Vagina (tissue), 2 donors: ENCODE measurements at regions not wholly inside any gene's neighbourhood (a gene's known extent, or its start where the extent isn't known, plus 50 kb on each side); places are given as distances from the start of the nearest gene placed in this dataset.

Source experiments
- DNase-seq, 2 donors: peaks; one replicate each; pipeline ENCODE4 v3.0.0-alpha.2; 2017; ENCODE audit errors: extremely low spot score in 2 of 2
- H3K27ac ChIP-seq: fragments of 200-600 bp; sonication (generic); one replicate; pipeline ENCODE4 v1.5.1; 2019
- H3K27me3 ChIP-seq: fragments of 200-600 bp; sonication (generic); one replicate; pipeline ENCODE4 v1.5.1; 2019
- H3K36me3 ChIP-seq, 2 donors: fragments of 200-600 bp; sonication (generic); one replicate each; pipeline ENCODE4 v1.5.1; 2017 to 2019
- H3K4me1 ChIP-seq: fragments of 200-600 bp; sonication (generic); one replicate; pipeline ENCODE4 v1.5.1; 2019
- H3K4me3 ChIP-seq, 2 donors: fragments of 200-600 bp; sonication (generic); 1 replicate in 1 of 2; 2 replicates in 1 of 2; pipeline ENCODE4 v1.5.1; 2016 to 2019
- H3K9me3 ChIP-seq: fragments of 200-600 bp; sonication (generic); one replicate; pipeline ENCODE4 v1.5.1; 2019
- POLR2A ChIP-seq, 2 donors: fragments of 450-650 bp; IDR thresholded peaks; one replicate each; pipeline ENCODE4 v1.6.1; 2017; ENCODE audit warnings: antibody characterized with exemption in 2 of 2, mild to moderate bottlenecking in 2 of 2, moderate library complexity in 2 of 2
- POLR2AphosphoS5 ChIP-seq, 2 donors: sonication (generic); formaldehyde crosslinking; IDR thresholded peaks; one replicate each; pipeline ENCODE4 v1.9.0; 2017; ENCODE audit warnings: antibody characterized with exemption in 2 of 2, mild to moderate bottlenecking in 2 of 2, low read depth in 1 of 2; ENCODE audit not compliant: insufficient read depth in 1 of 2
- intact Hi-C: fragments of 100-400 bp; cut with DNase I; formaldehyde crosslinking; loops from one replicate; pipeline ENCODE4 v1.15.1; 2023
- TF ChIP-seq, protein P1 (sequence below), 3 experiments: fragments of 450-650 bp in 2 of 3; fragments of 200-600 bp in 1 of 3; sonication (generic) in 1 of 3; IDR thresholded peaks; one replicate each; pipeline ENCODE4 v1.5.1; 2017 to 2019; ENCODE audit warnings: antibody characterized with exemption in 3 of 3, mild to moderate bottlenecking in 2 of 3, moderate library complexity in 2 of 3

DNA sequence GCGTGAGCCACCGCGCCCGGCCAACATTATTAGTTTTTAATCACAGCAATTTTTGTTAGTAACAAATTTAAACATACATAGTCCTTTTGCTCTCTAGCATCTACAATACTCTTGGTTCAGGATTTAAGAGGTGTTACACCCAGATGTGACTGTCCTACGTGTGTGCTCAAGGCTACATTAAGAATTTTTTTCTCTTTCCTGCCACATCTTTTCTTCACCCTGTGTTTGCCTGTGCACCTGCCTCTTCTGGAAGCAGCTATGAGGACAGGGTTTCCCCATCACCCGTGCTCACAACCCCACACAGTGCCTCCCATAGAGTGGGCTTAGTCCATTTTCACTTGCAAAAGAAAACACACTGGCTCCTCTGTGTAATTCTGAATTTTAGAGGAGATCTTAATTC, 186.7 kb upstream of the KLF6 start:
- no peaks in the 10 kb centered on the region for H3K4me1 ChIP-seq
- no peaks in the 10 kb centered on the region for H3K27me3 ChIP-seq
- no peak for DNase-seq
- H3K9me3 ChIP-seq: no peaks in the 10 kb centered on the region
- no peak overlapping the region for H3K27ac ChIP-seq
- H3K36me3 ChIP-seq: no peaks in the 10 kb centered on the region
- TF ChIP-seq POLR2A (IDR thresholded peaks at IDR 0.05) (no peak), POLR2AphosphoS5 (IDR thresholded peaks at IDR 0.05; ENCODE audit: insufficient read depth in 1 of 2, low read depth in 1 of 2) (no peak)
- TF ChIP-seq, protein P1, sequence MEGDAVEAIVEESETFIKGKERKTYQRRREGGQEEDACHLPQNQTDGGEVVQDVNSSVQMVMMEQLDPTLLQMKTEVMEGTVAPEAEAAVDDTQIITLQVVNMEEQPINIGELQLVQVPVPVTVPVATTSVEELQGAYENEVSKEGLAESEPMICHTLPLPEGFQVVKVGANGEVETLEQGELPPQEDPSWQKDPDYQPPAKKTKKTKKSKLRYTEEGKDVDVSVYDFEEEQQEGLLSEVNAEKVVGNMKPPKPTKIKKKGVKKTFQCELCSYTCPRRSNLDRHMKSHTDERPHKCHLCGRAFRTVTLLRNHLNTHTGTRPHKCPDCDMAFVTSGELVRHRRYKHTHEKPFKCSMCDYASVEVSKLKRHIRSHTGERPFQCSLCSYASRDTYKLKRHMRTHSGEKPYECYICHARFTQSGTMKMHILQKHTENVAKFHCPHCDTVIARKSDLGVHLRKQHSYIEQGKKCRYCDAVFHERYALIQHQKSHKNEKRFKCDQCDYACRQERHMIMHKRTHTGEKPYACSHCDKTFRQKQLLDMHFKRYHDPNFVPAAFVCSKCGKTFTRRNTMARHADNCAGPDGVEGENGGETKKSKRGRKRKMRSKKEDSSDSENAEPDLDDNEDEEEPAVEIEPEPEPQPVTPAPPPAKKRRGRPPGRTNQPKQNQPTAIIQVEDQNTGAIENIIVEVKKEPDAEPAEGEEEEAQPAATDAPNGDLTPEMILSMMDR (IDR thresholded peaks at IDR 0.05): no peak
- intact Hi-C loops: no loop called here
- H3K4me3 ChIP-seq: no peak overlapping the region

DNA sequence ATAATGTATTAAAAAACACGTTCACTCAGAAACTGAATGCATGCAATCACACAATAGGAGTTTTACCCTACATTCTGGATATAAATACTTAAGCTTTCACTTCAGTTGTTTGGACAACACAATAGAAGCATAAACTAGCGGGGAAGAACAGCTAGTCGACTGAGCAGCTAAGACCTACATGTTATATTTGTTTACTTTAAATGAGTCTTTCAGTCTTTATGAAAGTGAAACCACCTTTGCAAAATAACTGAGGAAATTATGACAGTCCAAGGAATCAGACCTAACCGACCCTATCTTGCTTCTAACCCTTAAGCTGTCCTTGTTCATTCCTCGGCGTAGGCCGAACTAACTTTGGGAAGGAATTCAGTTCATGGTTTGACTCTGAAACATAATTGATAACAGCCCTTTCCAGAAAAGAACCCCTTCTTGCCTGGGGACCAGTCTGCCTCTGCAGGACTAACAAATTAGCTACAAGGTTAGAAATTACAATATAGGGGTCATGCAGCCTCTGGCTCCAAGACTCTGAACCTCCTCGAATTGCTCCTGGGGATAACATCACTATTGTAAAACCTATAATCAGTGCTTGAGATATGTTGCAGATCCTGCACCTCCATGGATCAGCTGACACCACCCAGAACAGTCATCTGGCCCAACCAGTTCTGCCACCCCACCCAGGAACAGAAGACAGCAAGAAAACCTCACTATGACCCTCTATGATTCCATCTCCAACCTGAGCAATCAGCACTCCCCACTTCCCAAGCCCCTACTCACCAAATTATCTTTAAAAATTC, 185.1 kb upstream of the KLF6 start:
- no peaks in the 10 kb centered on the region for H3K9me3 ChIP-seq
- DNase-seq: no peak
- no peaks in the 10 kb centered on the region for H3K27me3 ChIP-seq
- no peak overlapping the region for H3K4me3 ChIP-seq
- H3K4me1 ChIP-seq: no peaks in the 10 kb centered on the region
- no peak overlapping the region for H3K27ac ChIP-seq
- intact Hi-C loops: no loop called here
- TF ChIP-seq POLR2AphosphoS5 (IDR thresholded peaks at IDR 0.05; ENCODE audit: insufficient read depth in 1 of 2, low read depth in 1 of 2): peak in 1 of 2 donors; percentile 11
- TF ChIP-seq, protein P1 (IDR thresholded peaks at IDR 0.05): no peak
- no peaks in the 10 kb centered on the region for H3K36me3 ChIP-seq

DNA sequence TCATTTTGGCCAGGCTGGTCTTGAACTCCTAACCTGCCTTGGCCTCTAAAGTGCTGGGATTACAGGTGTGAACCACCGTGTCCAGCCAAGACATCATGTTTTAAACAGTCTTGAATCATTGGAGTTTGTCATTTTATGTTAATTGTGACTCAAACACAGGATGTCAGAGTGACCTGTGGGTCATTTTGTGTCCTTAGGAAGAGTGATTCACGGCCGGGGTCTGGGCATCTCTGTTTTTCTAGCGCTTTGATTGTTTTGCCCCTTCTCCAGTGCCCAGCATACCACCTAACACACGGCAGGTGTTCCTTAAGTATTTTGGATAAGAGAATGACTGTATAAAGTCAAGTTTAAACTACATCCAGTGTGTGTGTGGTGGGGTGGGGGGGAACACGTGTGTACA, 183.7 kb upstream of the KLF6 start:
- no peaks in the 10 kb centered on the region for H3K27me3 ChIP-seq
- TF ChIP-seq, protein P1 (IDR thresholded peaks at IDR 0.05): no peak
- TF ChIP-seq POLR2AphosphoS5 (IDR thresholded peaks at IDR 0.05; ENCODE audit: insufficient read depth in 1 of 2, low read depth in 1 of 2) (no peak), POLR2A (IDR thresholded peaks at IDR 0.05) (no peak)
- no peak for DNase-seq
- no peaks in the 10 kb centered on the region for H3K36me3 ChIP-seq
- no peaks in the 10 kb centered on the region for H3K4me1 ChIP-seq
- no peak overlapping the region for H3K27ac ChIP-seq
- H3K9me3 ChIP-seq: no peaks in the 10 kb centered on the region
- H3K4me3 ChIP-seq: no peak overlapping the region
- intact Hi-C loops: no loop called here

DNA sequence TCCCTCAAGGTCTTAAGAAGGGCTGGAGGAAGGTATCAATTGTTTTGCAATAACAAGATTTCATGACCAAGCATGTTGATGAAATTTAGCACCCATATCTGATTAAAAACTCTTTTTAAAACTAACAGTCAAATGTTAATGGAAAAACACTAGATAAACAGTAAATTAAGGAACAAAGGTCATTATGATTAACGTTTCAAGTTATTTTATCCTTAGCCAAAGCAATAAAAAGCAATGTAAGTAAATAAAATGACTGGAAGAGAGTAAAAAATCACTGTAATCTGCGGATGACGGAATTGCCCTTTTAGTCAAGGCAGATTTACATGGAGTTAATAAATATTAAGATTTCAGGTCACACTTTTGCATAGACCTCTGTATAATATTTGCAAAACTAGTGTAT, 179.5 kb upstream of the KLF6 start:
- H3K36me3 ChIP-seq: no peaks in the 10 kb centered on the region
- intact Hi-C loops: no loop called here
- no peaks in the 10 kb centered on the region for H3K27me3 ChIP-seq
- no peak for DNase-seq
- TF ChIP-seq POLR2AphosphoS5 (IDR thresholded peaks at IDR 0.05; ENCODE audit: insufficient read depth in 1 of 2, low read depth in 1 of 2) (no peak), POLR2A (IDR thresholded peaks at IDR 0.05) (no peak)
- TF ChIP-seq, protein P1 (IDR thresholded peaks at IDR 0.05): no peak
- no peak overlapping the region for H3K4me3 ChIP-seq
- peaks cover 8% of the 10 kb centered on the region for H3K4me1 ChIP-seq
- no peaks in the 10 kb centered on the region for H3K9me3 ChIP-seq
- no peak overlapping the region for H3K27ac ChIP-seq

DNA sequence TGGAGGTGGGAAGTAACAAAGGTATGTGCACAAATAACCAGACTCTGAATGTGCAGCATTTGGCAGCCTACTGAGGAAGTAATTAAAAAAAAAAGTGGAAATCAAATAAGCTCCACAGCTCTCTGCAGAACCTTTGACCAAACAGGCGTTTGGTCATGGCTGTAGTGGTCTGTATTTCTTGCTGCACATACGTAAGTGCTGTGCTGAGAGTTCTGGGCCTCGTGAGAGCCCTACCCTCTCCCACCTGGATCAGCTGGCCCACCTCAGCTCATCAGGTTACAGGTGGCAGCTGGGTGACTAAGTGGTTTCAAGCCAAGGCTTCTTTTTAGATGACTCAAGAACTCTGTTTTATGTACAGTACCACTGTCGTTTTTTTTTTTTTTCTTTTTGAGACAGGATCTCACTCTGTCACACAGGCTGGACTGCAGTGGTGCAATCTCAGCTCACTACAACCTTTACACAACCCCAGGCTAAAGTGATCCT, 178.2 kb upstream of the KLF6 start:
- Histone ChIP-seq H3K4me3 (no peak overlapping the region), H3K27ac (no peak overlapping the region), H3K4me1 (peaks cover 8% of the 10 kb centered on the region), H3K36me3 (no peaks in the 10 kb centered on the region), H3K9me3 (no peaks in the 10 kb centered on the region), H3K27me3 (no peaks in the 10 kb centered on the region)
- intact Hi-C loops: no loop called here
- TF ChIP-seq POLR2AphosphoS5 (IDR thresholded peaks at IDR 0.05; ENCODE audit: insufficient read depth in 1 of 2, low read depth in 1 of 2): no peak
- TF ChIP-seq, protein P1 (IDR thresholded peaks at IDR 0.05): no peak
- TF ChIP-seq POLR2A (IDR thresholded peaks at IDR 0.05): no peak
- no peak for DNase-seq
